IMR-90 (cell line): ENCODE measurements at regions not wholly inside any gene's neighbourhood (a gene's known extent, or its start where the extent isn't known, plus 50 kb on each side); places are given as distances from the start of the nearest gene placed in this dataset.

Source experiments
- BHLHE40 ChIP-seq: fragments of 150-350 bp; IDR thresholded peaks from 2 replicates; pipeline ENCODE4 v1.6.1; 2016; ENCODE audit warnings: mild to moderate bottlenecking, low read depth, low read length
- CEBPB ChIP-seq: IDR thresholded peaks from 2 replicates; pipeline ENCODE4 v1.6.1; 2012; ENCODE audit warnings: low read depth, low read length, improper control_type of control experiment
- MAFK ChIP-seq: IDR thresholded peaks from 2 replicates; pipeline ENCODE4 v1.6.1; 2012; ENCODE audit warnings: low read depth, low read length, improper control_type of control experiment
- MAZ ChIP-seq: IDR thresholded peaks from 2 replicates; pipeline ENCODE4 v1.6.1; 2012; ENCODE audit warnings: low read depth, mild to moderate bottlenecking, low read length, improper control_type of control experiment, moderate library complexity, borderline replicate concordance
- NFE2L2 ChIP-seq: fragments of 150-350 bp; IDR thresholded peaks from 2 replicates; pipeline ENCODE4 v1.6.1; 2016; ENCODE audit warnings: low read depth, mild to moderate bottlenecking, low read length
- POLR2A ChIP-seq: IDR thresholded peaks from 2 replicates; pipeline ENCODE4 v1.6.1; 2012; ENCODE audit warnings: mild to moderate bottlenecking, low read depth, low read length
- RAD21 ChIP-seq: IDR thresholded peaks from 2 replicates; pipeline ENCODE4 v1.6.1; 2012; ENCODE audit warnings: low read length, improper control_type of control experiment
- RCOR1 ChIP-seq: IDR thresholded peaks from 2 replicates; pipeline ENCODE4 v1.6.1; 2012; ENCODE audit warnings: mild to moderate bottlenecking, low read length, improper control_type of control experiment; ENCODE audit not compliant: insufficient replicate concordance
- RFX5 ChIP-seq: IDR thresholded peaks from 2 replicates; pipeline ENCODE4 v1.8.0; 2012; ENCODE audit warnings: low read depth, mild to moderate bottlenecking, low read length, moderate library complexity
- SMC3 ChIP-seq: fragments of 150-350 bp; IDR thresholded peaks from 2 replicates; pipeline ENCODE4 v1.6.1; 2016; ENCODE audit warnings: low read depth, mild to moderate bottlenecking, antibody characterized with exemption, low read length, moderate library complexity
- TF ChIP-seq, protein P1 (sequence below): conservative IDR thresholded peaks from 2 replicates; pipeline ENCODE4 v1.5.1; 2012; ENCODE audit warnings: mild to moderate bottlenecking, low read depth, low read length, improper control_type of control experiment
- TF ChIP-seq, protein P2 (sequence below): fragments of 150-350 bp; IDR thresholded peaks from 2 replicates; pipeline ENCODE4 v1.6.1; 2017; ENCODE audit warnings: mild to moderate bottlenecking, antibody characterized with exemption, low read length, low read depth

DNA sequence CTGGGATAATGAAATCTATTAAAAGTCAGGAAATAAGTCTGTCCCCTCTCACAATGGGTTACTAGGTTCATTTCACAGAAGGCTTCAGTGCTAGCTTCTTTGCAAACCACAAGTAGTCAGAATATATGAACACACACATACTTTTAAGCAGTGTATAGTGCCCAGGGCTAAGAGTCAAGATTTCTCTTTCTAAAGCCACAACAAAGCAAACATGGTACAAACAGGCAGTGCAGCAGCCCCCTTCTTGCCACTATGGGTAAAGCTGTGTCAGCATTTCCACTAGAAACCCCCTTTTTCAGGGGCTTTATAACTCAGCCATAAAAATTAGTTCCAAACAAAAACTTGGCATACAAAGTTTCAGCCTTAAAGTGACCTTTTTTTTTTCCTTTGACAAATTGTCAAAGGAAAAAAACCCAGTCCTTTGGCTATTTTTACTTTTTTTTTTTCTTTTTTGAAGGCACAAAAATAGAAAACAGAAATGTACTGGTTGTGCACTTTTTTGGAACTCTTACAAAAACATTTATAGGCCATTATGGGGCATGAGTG lies 315.4 kb downstream of the LMO4 start:
- TF ChIP-seq RAD21 (no peak), POLR2A (no peak), RCOR1 (no peak), MAFK (peak; percentile 84), RFX5 (no peak), MAZ (no peak), NFE2L2 (no peak), BHLHE40 (no peak), SMC3 (no peak), CEBPB (no peak)
- TF ChIP-seq, protein P1, sequence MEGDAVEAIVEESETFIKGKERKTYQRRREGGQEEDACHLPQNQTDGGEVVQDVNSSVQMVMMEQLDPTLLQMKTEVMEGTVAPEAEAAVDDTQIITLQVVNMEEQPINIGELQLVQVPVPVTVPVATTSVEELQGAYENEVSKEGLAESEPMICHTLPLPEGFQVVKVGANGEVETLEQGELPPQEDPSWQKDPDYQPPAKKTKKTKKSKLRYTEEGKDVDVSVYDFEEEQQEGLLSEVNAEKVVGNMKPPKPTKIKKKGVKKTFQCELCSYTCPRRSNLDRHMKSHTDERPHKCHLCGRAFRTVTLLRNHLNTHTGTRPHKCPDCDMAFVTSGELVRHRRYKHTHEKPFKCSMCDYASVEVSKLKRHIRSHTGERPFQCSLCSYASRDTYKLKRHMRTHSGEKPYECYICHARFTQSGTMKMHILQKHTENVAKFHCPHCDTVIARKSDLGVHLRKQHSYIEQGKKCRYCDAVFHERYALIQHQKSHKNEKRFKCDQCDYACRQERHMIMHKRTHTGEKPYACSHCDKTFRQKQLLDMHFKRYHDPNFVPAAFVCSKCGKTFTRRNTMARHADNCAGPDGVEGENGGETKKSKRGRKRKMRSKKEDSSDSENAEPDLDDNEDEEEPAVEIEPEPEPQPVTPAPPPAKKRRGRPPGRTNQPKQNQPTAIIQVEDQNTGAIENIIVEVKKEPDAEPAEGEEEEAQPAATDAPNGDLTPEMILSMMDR: no peak
- TF ChIP-seq, protein P2, sequence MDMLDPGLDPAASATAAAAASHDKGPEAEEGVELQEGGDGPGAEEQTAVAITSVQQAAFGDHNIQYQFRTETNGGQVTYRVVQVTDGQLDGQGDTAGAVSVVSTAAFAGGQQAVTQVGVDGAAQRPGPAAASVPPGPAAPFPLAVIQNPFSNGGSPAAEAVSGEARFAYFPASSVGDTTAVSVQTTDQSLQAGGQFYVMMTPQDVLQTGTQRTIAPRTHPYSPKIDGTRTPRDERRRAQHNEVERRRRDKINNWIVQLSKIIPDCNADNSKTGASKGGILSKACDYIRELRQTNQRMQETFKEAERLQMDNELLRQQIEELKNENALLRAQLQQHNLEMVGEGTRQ: no peak
